ENCODE measurements at regions not wholly inside any gene's neighbourhood (a gene's known extent, or its start where the extent isn't known, plus 50 kb on each side); places are given as distances from the start of the nearest gene placed in this dataset.

- TF ChIP-seq CTCF (IDR thresholded peaks at IDR 0.05; ENCODE audit: poor library complexity) (no peak), EZH2 (IDR thresholded peaks at IDR 0.05; ENCODE audit: borderline replicate concordance) (no peak), EZH2phosphoT487 (IDR thresholded peaks at IDR 0.05; ENCODE audit: low read depth, severe bottlenecking, unreplicated experiment) (no peak)
These were observed 154.9 kb upstream of the GJE1 start for GRCh38 chr6:141977782-141978181.

All from hepatocyte (in vitro differentiated cells).